A549 (cell line): ENCODE measurements at regions not wholly inside any gene's neighbourhood (a gene's known extent, or its start where the extent isn't known, plus 50 kb on each side); places are given as distances from the start of the nearest gene placed in this dataset.

Source experiments
- ATAC-seq, 2 experiments: fragments of 200-7000 bp in 1 of 2; fragments of >200 bp in 1 of 2; cut with Nextera tagmentation in 1 of 2; cut with Tn5 transposase in 1 of 2; 3 replicates each; pipeline versions ENCODE4 v1.8.0 to v1.9.1; 2018 to 2020; ENCODE audit warnings: mild to moderate bottlenecking in 1 of 2, moderate library complexity in 1 of 2
- CTCF ChIA-PET: fragments of 300-600 bp; sonication (Branson Sonifier 250); formaldehyde crosslinking; extraction: SDS; loops from one replicate; lab custom pipeline; 2021; ENCODE audit warnings: antibody characterized with exemption, inconsistent platforms; lab: Yijun Ruan, JAX
- POLR2A ChIA-PET: fragments of 350-600 bp; formaldehyde crosslinking; extraction: SDS; loops from one replicate; lab custom pipeline; 2021; ENCODE audit warnings: antibody characterized with exemption, inconsistent platforms; lab: Yijun Ruan, JAX
- DNase-seq, 2 experiments: peaks; one replicate each; pipeline versions ENCODE4 v3.0.0 to v3.0.0-alpha.2; 2011 to 2016; ENCODE audit warnings: low read depth in 1 of 2, low spot score in 1 of 2
- FAIRE-seq: peaks from 2 replicates; lab custom pipeline; 2011; peaks lifted over from hg19 to GRCh38; lab: Jason Lieb, UNC
- H3K27ac ChIP-seq, 2 experiments: fragments of >200 bp; sonication (Bioruptor Twin); formaldehyde crosslinking; 3 replicates each; pipeline ENCODE4 v1.5.1; 2016 to 2017
- H3K4me1 ChIP-seq: fragments of >200 bp; sonication (Bioruptor Twin); formaldehyde crosslinking; 3 replicates; pipeline ENCODE4 v1.6.1; 2016
- H3K4me2 ChIP-seq: fragments of >200 bp; sonication (Bioruptor Twin); formaldehyde crosslinking; 3 replicates; pipeline ENCODE4 v1.6.1; 2016
- H3K4me3 ChIP-seq: fragments of >200 bp; sonication (Bioruptor Twin); formaldehyde crosslinking; 3 replicates; pipeline ENCODE4 v1.5.1; 2016
- H3K9me3 ChIP-seq: fragments of >200 bp; sonication (Bioruptor Twin); formaldehyde crosslinking; 3 replicates; pipeline ENCODE4 v1.6.1; 2016
- BCL3 ChIP-seq: fragments of >200 bp; sonication (Bioruptor Twin); formaldehyde crosslinking; IDR thresholded peaks from 3 replicates; pipeline ENCODE4 v1.6.1; 2016
- CBX8 ChIP-seq: fragments of 200-600 bp; sonication (generic); IDR thresholded peaks from 2 replicates; pipeline ENCODE4 v1.6.1; 2016
- CHD4 ChIP-seq: fragments of 200-600 bp; sonication (generic); IDR thresholded peaks from 2 replicates; pipeline ENCODE4 v1.6.1; 2016; ENCODE audit warnings: antibody characterized with exemption, mild to moderate bottlenecking, borderline replicate concordance
- EHMT2 ChIP-seq: fragments of 200-600 bp; sonication (generic); IDR thresholded peaks from 2 replicates; pipeline ENCODE4 v1.6.1; 2016; ENCODE audit warnings: antibody characterized with exemption, low read depth, mild to moderate bottlenecking, moderate library complexity
- ELK1 ChIP-seq: fragments of 150-350 bp; IDR thresholded peaks from 2 replicates; pipeline ENCODE4 v1.6.1; 2014; ENCODE audit warnings: low read depth, mild to moderate bottlenecking, low read length
- EP300 ChIP-seq, 2 experiments: fragments of >200 bp; sonication (Bioruptor Twin); formaldehyde crosslinking; IDR thresholded peaks; 2 replicates in 1 of 2; 3 replicates in 1 of 2; pipeline ENCODE4 v1.6.1; 2016 to 2017
- FOSB ChIP-seq: fragments of 250-450 bp; sonication (Bioruptor Pico); IDR thresholded peaks from 2 replicates; pipeline ENCODE4 v1.5.0; 2020; ENCODE audit warnings: mild to moderate bottlenecking, moderate library complexity
- FOSL2 ChIP-seq, 2 experiments: fragments of 450-650 bp in 1 of 2; fragments of >200 bp in 1 of 2; sonication (Bioruptor Twin) in 1 of 2; formaldehyde crosslinking; IDR thresholded peaks; 2 replicates each; pipeline versions ENCODE4 v1.5.0 to v1.6.1; 2016 to 2020; ENCODE audit warnings: mild to moderate bottlenecking in 1 of 2, moderate library complexity in 1 of 2
- FOXS1 ChIP-seq: fragments of 250-450 bp; sonication (Bioruptor Pico); IDR thresholded peaks from 2 replicates; pipeline ENCODE4 v1.5.0; 2020; ENCODE audit warnings: mild to moderate bottlenecking, moderate library complexity
- HEYL ChIP-seq: fragments of 250-450 bp; sonication (Bioruptor Pico); IDR thresholded peaks from 2 replicates; pipeline ENCODE4 v1.8.0; 2021; ENCODE audit warnings: mild to moderate bottlenecking, moderate library complexity
- HOXB13 ChIP-seq: fragments of 250-450 bp; sonication (Bioruptor Pico); IDR thresholded peaks from 2 replicates; pipeline ENCODE4 v1.5.0; 2020; ENCODE audit warnings: low read depth, mild to moderate bottlenecking, moderate library complexity
- JUN ChIP-seq, 2 experiments: fragments of >200 bp; sonication (Bioruptor Twin); formaldehyde crosslinking; IDR thresholded peaks; 2 replicates in 1 of 2; 3 replicates in 1 of 2; pipeline ENCODE4 v1.6.1; 2016 to 2017
- MAX ChIP-seq: IDR thresholded peaks from 2 replicates; pipeline ENCODE4 v1.6.1; 2012
- NPAS2 ChIP-seq: fragments of 250-450 bp; sonication (Bioruptor Pico); IDR thresholded peaks from 2 replicates; pipeline ENCODE4 v1.8.0; 2022; ENCODE audit warnings: mild to moderate bottlenecking, moderate library complexity, borderline replicate concordance
- NR3C1 ChIP-seq: fragments of >200 bp; sonication (Bioruptor Twin); formaldehyde crosslinking; IDR thresholded peaks from 3 replicates; pipeline ENCODE4 v1.6.1; 2017
- PBX3 ChIP-seq: IDR thresholded peaks from 2 replicates; pipeline ENCODE4 v1.6.1; 2012
- POLR2A ChIP-seq: IDR thresholded peaks from 2 replicates; pipeline ENCODE4 v1.6.1; 2012; ENCODE audit warnings: mild to moderate bottlenecking, low read length
- POLR2AphosphoS2 ChIP-seq: conservative IDR thresholded peaks from 2 replicates; pipeline ENCODE4 v1.6.1; 2012; ENCODE audit warnings: low read length, improper control_type of control experiment, inconsistent platforms
- RAD21 ChIP-seq, 2 experiments: fragments of >200 bp in 1 of 2; sonication (Bioruptor Twin) in 1 of 2; formaldehyde crosslinking in 1 of 2; IDR thresholded peaks in 1 of 2; conservative IDR thresholded peaks in 1 of 2; 2 replicates in 1 of 2; 3 replicates in 1 of 2; pipeline ENCODE4 v1.6.1; 2012 to 2018; ENCODE audit warnings: inconsistent platforms in 1 of 2
- RCOR1 ChIP-seq: fragments of 150-350 bp; IDR thresholded peaks from 2 replicates; pipeline ENCODE4 v1.6.1; 2014; ENCODE audit warnings: antibody characterized with exemption, low read length, low read depth
- RFX5 ChIP-seq: fragments of 450-650 bp; IDR thresholded peaks from 2 replicates; pipeline ENCODE4 v1.7.1; 2014; ENCODE audit warnings: antibody characterized with exemption, mild to moderate bottlenecking, moderate library complexity
- SREBF2 ChIP-seq: fragments of 450-650 bp; IDR thresholded peaks from 2 replicates; pipeline ENCODE4 v1.6.1; 2014; ENCODE audit warnings: mild to moderate bottlenecking, moderate library complexity
- TFCP2L1 ChIP-seq: fragments of 250-450 bp; sonication (Bioruptor Pico); IDR thresholded peaks from 2 replicates; pipeline ENCODE4 v1.5.0; 2021; ENCODE audit warnings: mild to moderate bottlenecking
- ZC3H11A ChIP-seq: fragments of 450-650 bp; IDR thresholded peaks from 2 replicates; pipeline ENCODE4 v1.6.1; 2014; ENCODE audit warnings: antibody characterized with exemption, mild to moderate bottlenecking
- ZFP36 ChIP-seq: fragments of 450-650 bp; IDR thresholded peaks from 2 replicates; pipeline ENCODE4 v1.6.1; 2014; ENCODE audit warnings: borderline replicate concordance; ENCODE audit not compliant: partially characterized antibody
- ZSCAN20 ChIP-seq: fragments of 250-450 bp; sonication (Bioruptor Pico); IDR thresholded peaks from 2 replicates; pipeline ENCODE4 v1.8.0; 2022; ENCODE audit warnings: mild to moderate bottlenecking, moderate library complexity
- WGBS: methylation state at CpG from one replicate; pipeline ENCODE4 v1.1.6; 2017; ENCODE audit errors: missing lambda C conversion rate; 5-methylcytosine and 5-hydroxymethylcytosine counted together

GRCh38 chr1:221871056-221871455 lies 129.2 kb upstream of the DUSP10 start:
- POLR2A ChIA-PET: no interaction called here
- 80% methylated on average over 6 of the region's 6 CpGs for WGBS
- no peak for ATAC-seq
- no peaks in the 10 kb centered on the region for H3K9me3 ChIP-seq
- TF ChIP-seq FOSB (CRISPR knock-in tag): no peak
- TF ChIP-seq HEYL (CRISPR knock-in tag): no peak
- no peak for TF ChIP-seq CBX8
- no peak for TF ChIP-seq ELK1
- no peak for TF ChIP-seq CHD4
- no peak for TF ChIP-seq HOXB13 (CRISPR knock-in tag)
- TF ChIP-seq RFX5: no peak
- no peak for TF ChIP-seq TFCP2L1 (CRISPR knock-in tag)
- TF ChIP-seq FOSL2 (IDR thresholded peaks at IDR 0.05): no peak
- TF ChIP-seq FOSL2 (CRISPR knock-in tag; IDR thresholded peaks at IDR 0.05): no peak
- no peak for TF ChIP-seq SREBF2
- no peak for TF ChIP-seq ZFP36
- no peak for TF ChIP-seq JUN (IDR thresholded peaks at IDR 0.05)
- no peak for TF ChIP-seq NR3C1
- TF ChIP-seq PBX3: no peak
- no peak for TF ChIP-seq POLR2A
- TF ChIP-seq ZC3H11A: no peak
- TF ChIP-seq, all 56 proteins: peak for 0
- Histone ChIP-seq H3K4me3 (no peak overlapping the region), H3K27ac (no peak overlapping the region), H3K4me2 (no peak overlapping the region), H3K4me1 (peaks cover 19% of the 10 kb centered on the region)
- FAIRE-seq (no peak), DNase-seq (no peak)
- CTCF ChIA-PET: no interaction called here

GRCh38 chr1:221869779-221870178 lies 127.9 kb upstream of the DUSP10 start:
- peak overlapping the region; percentile 54; the same call in 2 of the 3 replicates for H3K4me2 ChIP-seq
- DNase-seq (no peak), ATAC-seq (no peak), FAIRE-seq (no peak)
- TF ChIP-seq ELK1: no peak
- TF ChIP-seq BCL3: no peak
- WGBS: 55% methylated on average over 3 of the region's 3 CpGs
- CTCF ChIA-PET: interaction anchor here (0.6 to 2.0 kb wide), 3 partner anchors 138 to 329 kb away, joined by 3 to 6 read pairs (median 3); no protein-coding TSS in a partner anchor
- peaks cover 19% of the 10 kb centered on the region for H3K4me1 ChIP-seq
- peak overlapping the region in 1 of 2 experiments; percentile 41; a peak in 3 of 6 replicates for H3K27ac ChIP-seq
- no peaks in the 10 kb centered on the region for H3K9me3 ChIP-seq
- POLR2A ChIA-PET: no interaction called here
- H3K4me3 ChIP-seq: no peak overlapping the region

- POLR2A ChIA-PET: no interaction called here
- DNase-seq: peak; percentile 32 to 39
- TF ChIP-seq RAD21 (conservative IDR thresholded peaks at IDR 0.05 in 1 of 2, IDR thresholded peaks at IDR 0.05 in 1 of 2) (no peak; a peak in 1 of 5 replicates), NPAS2 (CRISPR knock-in tag) (no peak), MAX (peak; percentile 62; the same call in 1 of the 2 replicates), FOXS1 (CRISPR knock-in tag) (peak; percentile 97; the same call in 1 of the 2 replicates), BCL3 (peak; percentile 62; the same call in 1 of the 3 replicates), RCOR1 (no peak), POLR2AphosphoS2 (no peak), ZSCAN20 (CRISPR knock-in tag) (no peak), EHMT2 (no peak), EP300 (IDR thresholded peaks at IDR 0.05) (no peak; a peak in 1 of 5 replicates)
Measured at GRCh38 chr1:221868593-221869303, 126.9 kb upstream of the DUSP10 start.

More at GRCh38 chr1:221868593-221869303, 126.9 kb upstream of the DUSP10 start:
- Histone ChIP-seq H3K4me1 (peaks cover 19% of the 10 kb centered on the region), H3K4me3 (no peak overlapping the region), H3K27ac (peak overlapping the region in 1 of 2 experiments; percentile 43; a peak in 2 of 6 replicates), H3K9me3 (no peaks in the 10 kb centered on the region), H3K4me2 (peak overlapping the region; percentile 54)
- CTCF ChIA-PET: interaction anchor here (1.1 to 2.0 kb wide), 2 partner anchors 140 to 141 kb away, joined by 3 to 6 read pairs; no protein-coding TSS in a partner anchor
- no peak for FAIRE-seq
- WGBS: 56% methylated on average over 3 of the region's 3 CpGs
- peak; percentile 59 to 88; a peak in 5 of 6 replicates for ATAC-seq
